T-cell (primary cell): ENCODE measurements at regions not wholly inside any gene's neighbourhood (a gene's known extent, or its start where the extent isn't known, plus 50 kb on each side); places are given as distances from the start of the nearest gene placed in this dataset.

Source experiments
- ATAC-seq, 4 experiments: fragments of 200-7000 bp in 3 of 4; fragments of 150-1000 bp in 1 of 4; cut with Tn5 transposase; replicated peaks in 1 of 4; 1 replicate in 3 of 4; 2 replicates in 1 of 4; pipeline ENCODE4 v1.10.0; 2021; ENCODE audit warnings: moderate library complexity in 3 of 4, mild to moderate bottlenecking in 2 of 4, moderate number of reproducible peaks in 1 of 4
- CTCF ChIA-PET, 2 donors: fragments of 300-600 bp; sonication (Branson Sonifier 250); formaldehyde crosslinking; loops; one replicate each; lab custom pipeline; 2022; ENCODE audit warnings: antibody characterized with exemption in 2 of 2; lab: Charles Lee
- POLR2A ChIA-PET, 2 donors: fragments of 300-600 bp; sonication (Branson Sonifier 250); formaldehyde crosslinking; loops; one replicate each; lab custom pipeline; 2022; ENCODE audit warnings: antibody characterized with exemption in 2 of 2; lab: Charles Lee
- DNase-seq, 35 experiments: peaks; one replicate each; pipeline versions ENCODE4 v3.0.0 to v3.0.0-alpha.2; 2013 to 2023
- H3K27ac ChIP-seq: one replicate; pipeline ENCODE4 v1.5.1; 2013; ENCODE audit warnings: low read length
- H3K27me3 ChIP-seq, 2 experiments: replicated peaks in 1 of 2; 1 replicate in 1 of 2; 2 replicates in 1 of 2; pipeline versions ENCODE4 v1.6.1 to v1.7.0; 2013; ENCODE audit warnings: low read length in 1 of 2, mixed read lengths in 1 of 2; ENCODE audit not compliant: control insufficient read depth in 2 of 2, insufficient read depth in 2 of 2; ENCODE audit errors: extremely low read depth in 1 of 2
- H3K36me3 ChIP-seq, 2 donors: 1 replicate in 1 of 2; 2 replicates in 1 of 2; pipeline versions ENCODE4 v1.6.1 to v1.7.0; 2013; ENCODE audit warnings: low read length in 1 of 2; ENCODE audit not compliant: control insufficient read depth in 2 of 2, insufficient read depth in 1 of 2; ENCODE audit errors: extremely low read depth in 1 of 2
- H3K4me1 ChIP-seq, 2 experiments: 1 replicate in 1 of 2; 2 replicates in 1 of 2; pipeline versions ENCODE4 v1.6.1 to v1.7.0; 2013; ENCODE audit warnings: low read length in 2 of 2, mixed read lengths in 1 of 2; ENCODE audit not compliant: insufficient read depth in 2 of 2, control insufficient read depth in 1 of 2; ENCODE audit errors: extremely low read depth in 1 of 2
- H3K4me3 ChIP-seq, 2 donors: 1 replicate in 1 of 2; 2 replicates in 1 of 2; pipeline versions ENCODE4 v1.5.1 to v1.7.0; 2013; ENCODE audit warnings: mild to moderate bottlenecking in 2 of 2, low read length in 1 of 2, moderate library complexity in 1 of 2; ENCODE audit not compliant: control insufficient read depth in 1 of 2; ENCODE audit errors: extremely low read depth in 1 of 2
- H3K9me3 ChIP-seq: 2 replicates; pipeline ENCODE4 v1.7.0; 2013
- H3K27ac Mint-ChIP-seq, 2 donors: one replicate each; pipeline ENCODE4 v1.8.0; 2020 to 2021; ENCODE audit warnings: mild to moderate bottlenecking in 2 of 2, mixed read lengths in 2 of 2
- H3K27me3 Mint-ChIP-seq, 2 donors: one replicate each; pipeline ENCODE4 v1.8.0; 2021 to 2022; ENCODE audit warnings: mixed read lengths in 2 of 2
- H3K36me3 Mint-ChIP-seq: one replicate; pipeline ENCODE4 v1.8.0; 2021; ENCODE audit warnings: mixed read lengths
- H3K4me1 Mint-ChIP-seq, 3 donors: one replicate each; pipeline ENCODE4 v1.8.0; 2020 to 2022; ENCODE audit warnings: mixed read lengths in 3 of 3, mild to moderate bottlenecking in 1 of 3
- H3K4me3 Mint-ChIP-seq, 3 donors: one replicate each; pipeline ENCODE4 v1.8.0; 2020 to 2022; ENCODE audit warnings: mild to moderate bottlenecking in 3 of 3, mixed read lengths in 3 of 3, moderate library complexity in 3 of 3
- H3K9me3 Mint-ChIP-seq, 3 donors: one replicate each; pipeline ENCODE4 v1.8.0; 2020 to 2022; ENCODE audit warnings: mixed read lengths in 3 of 3
- WGBS: methylation state at CpG from one replicate; pipeline ENCODE4 v1.1.5; 2013; ENCODE audit warnings: missing lambda C conversion rate; ENCODE audit not compliant: insufficient coverage; 5-methylcytosine and 5-hydroxymethylcytosine counted together

- no peak for ATAC-seq
- H3K36me3 Mint-ChIP-seq = no peaks in the 10 kb centered on the region
- Histone ChIP-seq H3K4me1 (no peaks in the 10 kb centered on the region), H3K27ac (no peak overlapping the region), H3K9me3 (no peaks in the 10 kb centered on the region), H3K27me3 (no peaks in the 10 kb centered on the region), H3K36me3 (no peaks in the 10 kb centered on the region), H3K4me3 (no peak overlapping the region)
- ChIA-PET POLR2A (no interaction called here), CTCF (no interaction called here)
- H3K27ac Mint-ChIP-seq = no peak overlapping the region
- H3K4me1 Mint-ChIP-seq = no peaks in the 10 kb centered on the region
- WGBS = no CpG with 5 or more reads among the region's 1 CpG
- peaks cover 14 to 24% (median 20%) of the 10 kb centered on the region in 3 donors for H3K9me3 Mint-ChIP-seq
- DNase-seq = no peak
- no peak overlapping the region for H3K4me3 Mint-ChIP-seq
- no peaks in the 10 kb centered on the region for H3K27me3 Mint-ChIP-seq
Observed at GRCh38 chr14:46496409-46496808, 155.2 kb downstream of the RPL10L start.

GRCh38 chr14:46490238-46490685 is 161.3 kb downstream of the RPL10L start:
- H3K27ac ChIP-seq = no peak overlapping the region
- no peak overlapping the region for H3K27ac Mint-ChIP-seq
- no peak overlapping the region for H3K4me3 ChIP-seq
- ATAC-seq (no peak), DNase-seq (no peak)
- no peaks in the 10 kb centered on the region for H3K4me1 ChIP-seq
- H3K9me3 ChIP-seq = no peaks in the 10 kb centered on the region
- H3K27me3 ChIP-seq = no peaks in the 10 kb centered on the region
- no CpG with 5 or more reads among the region's 1 CpG for WGBS
- H3K4me3 Mint-ChIP-seq = no peak overlapping the region
- ChIA-PET POLR2A (no interaction called here), CTCF (interaction anchor here in 1 of 2 donors (0.5 kb wide), 1 partner anchor 1134 kb away, joined by 3 read pairs; no protein-coding TSS in a partner anchor)
- peaks cover 12 to 28% (median 23%) of the 10 kb centered on the region in 3 donors for H3K9me3 Mint-ChIP-seq
- no peaks in the 10 kb centered on the region for H3K27me3 Mint-ChIP-seq
- no peaks in the 10 kb centered on the region for H3K36me3 ChIP-seq
- H3K4me1 Mint-ChIP-seq = no peaks in the 10 kb centered on the region
- H3K36me3 Mint-ChIP-seq = no peaks in the 10 kb centered on the region

DNA sequence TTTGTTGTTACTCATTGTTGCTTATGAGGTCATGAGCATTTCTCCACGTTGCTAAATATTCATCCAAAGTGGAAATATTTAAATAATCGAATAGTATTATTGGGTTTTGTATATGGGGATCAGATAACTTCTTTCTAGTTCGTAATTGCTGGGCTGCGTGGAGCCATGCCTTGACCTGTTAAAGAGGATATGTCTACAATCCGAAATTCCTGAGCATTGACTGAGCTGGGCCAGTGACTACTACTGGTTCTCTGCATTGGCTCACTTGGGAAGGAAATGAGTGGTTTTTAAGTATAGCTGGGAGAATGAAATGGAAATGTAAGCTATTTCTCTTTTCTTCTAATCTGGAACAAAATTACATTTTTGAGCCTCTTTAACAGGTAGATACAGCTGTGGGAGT is 163.2 kb downstream of the RPL10L start:
- H3K9me3 Mint-ChIP-seq = peaks cover 8 to 22% (median 17%) of the 10 kb centered on the region in 3 donors
- Histone ChIP-seq H3K9me3 (no peaks in the 10 kb centered on the region), H3K27me3 (no peaks in the 10 kb centered on the region), H3K27ac (no peak overlapping the region), H3K4me1 (no peaks in the 10 kb centered on the region), H3K36me3 (no peaks in the 10 kb centered on the region), H3K4me3 (no peak overlapping the region)
- no peaks in the 10 kb centered on the region for H3K27me3 Mint-ChIP-seq
- ATAC-seq (no peak), DNase-seq (no peak)
- POLR2A ChIA-PET = no interaction called here
- 67% methylated on average over 3 of the region's 5 CpGs for WGBS
- CTCF ChIA-PET = no interaction called here
- H3K4me1 Mint-ChIP-seq = no peaks in the 10 kb centered on the region
- no peak overlapping the region for H3K4me3 Mint-ChIP-seq
- no peak overlapping the region for H3K27ac Mint-ChIP-seq
- H3K36me3 Mint-ChIP-seq = no peaks in the 10 kb centered on the region

DNA sequence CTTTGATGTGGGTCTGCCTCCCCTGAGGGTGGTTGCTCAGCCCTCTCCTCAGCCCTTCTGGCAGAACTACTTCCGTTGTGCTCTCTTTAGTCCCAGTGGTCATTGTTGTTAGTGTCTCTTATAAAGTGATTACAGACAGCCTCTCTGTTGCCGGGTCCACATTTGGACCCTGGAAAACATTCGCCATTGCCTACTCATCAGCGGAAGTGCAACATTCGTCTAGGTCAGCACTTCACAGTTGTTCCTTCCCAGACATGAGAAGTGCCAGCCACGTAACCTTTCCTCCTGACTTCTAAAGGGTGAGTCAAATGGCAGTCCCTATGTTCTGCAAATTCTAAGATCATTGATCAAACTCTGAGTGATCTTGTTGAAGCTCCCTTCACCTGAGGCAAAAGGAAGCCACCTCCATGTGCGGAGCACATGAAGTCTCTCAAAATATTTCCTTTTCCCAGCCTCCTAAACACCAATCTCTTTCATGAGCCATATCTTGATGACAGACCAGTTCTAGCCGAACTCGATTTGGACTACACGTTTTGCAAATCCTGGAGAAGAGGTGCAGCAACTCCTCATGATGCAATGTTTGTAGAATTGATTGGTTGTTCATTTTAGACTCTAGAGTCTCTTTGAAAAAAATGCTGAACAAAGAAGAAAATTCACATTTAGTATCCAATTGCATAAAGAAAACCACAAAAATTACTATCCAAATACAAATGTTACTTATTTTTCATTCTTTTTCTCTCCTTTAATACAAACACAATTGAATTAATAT is 163.8 kb downstream of the RPL10L start:
- H3K27ac ChIP-seq = no peak overlapping the region
- no peak overlapping the region for H3K4me3 ChIP-seq
- Mint-ChIP-seq H3K27ac (no peak overlapping the region), H3K4me1 (no peaks in the 10 kb centered on the region), H3K4me3 (no peak overlapping the region), H3K27me3 (no peaks in the 10 kb centered on the region), H3K36me3 (no peaks in the 10 kb centered on the region), H3K9me3 (peaks cover 11 to 19% (median 15%) of the 10 kb centered on the region in 3 donors)
- ChIA-PET POLR2A (no interaction called here), CTCF (no interaction called here)
- ATAC-seq (no peak), DNase-seq (no peak)
- H3K4me1 ChIP-seq = no peaks in the 10 kb centered on the region
- whole genome bisulfite sequencing = 96% methylated on average over 4 of the region's 10 CpGs
- no peaks in the 10 kb centered on the region for H3K9me3 ChIP-seq
- H3K36me3 ChIP-seq = no peaks in the 10 kb centered on the region
- H3K27me3 ChIP-seq = no peaks in the 10 kb centered on the region

GRCh38 chr14:46482200-46482599 is 169.4 kb downstream of the RPL10L start:
- CTCF ChIA-PET = interaction anchor here in 1 of 2 donors (0.6 kb wide), 1 partner anchor 820 kb away, joined by 3 read pairs; no protein-coding TSS in a partner anchor
- H3K4me1 Mint-ChIP-seq = no peaks in the 10 kb centered on the region

DNA sequence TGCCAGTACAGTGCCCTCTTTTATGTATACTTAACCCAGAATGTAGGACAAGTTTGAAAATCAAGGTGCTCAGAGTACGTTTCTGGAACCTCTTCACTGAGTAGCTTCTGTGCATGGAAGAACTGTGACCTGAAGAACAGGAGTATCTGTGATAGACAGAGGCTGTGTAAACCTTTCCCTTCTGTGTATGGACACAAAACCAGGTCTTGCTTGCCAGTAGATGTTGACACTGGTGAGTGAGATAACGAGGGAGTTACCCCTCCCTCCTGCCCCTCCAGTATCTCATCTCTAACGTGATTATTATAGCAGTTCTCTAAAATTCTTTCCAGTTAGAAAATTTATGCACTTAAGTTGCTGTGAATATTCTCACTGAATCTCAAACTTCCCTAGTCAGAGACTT is 170.8 kb downstream of the RPL10L start:
- Histone ChIP-seq H3K27me3 (no peaks in the 10 kb centered on the region), H3K27ac (no peak overlapping the region), H3K4me3 (no peak overlapping the region), H3K9me3 (no peaks in the 10 kb centered on the region), H3K36me3 (no peaks in the 10 kb centered on the region), H3K4me1 (no peaks in the 10 kb centered on the region)
- no peaks in the 10 kb centered on the region for H3K4me1 Mint-ChIP-seq
- H3K36me3 Mint-ChIP-seq = no peaks in the 10 kb centered on the region
- POLR2A ChIA-PET = no interaction called here
- WGBS = 33% methylated on average over 1 of the region's 3 CpGs
- DNase-seq (no peak), ATAC-seq (no peak)
- H3K9me3 Mint-ChIP-seq = peaks cover 12 to 21% (median 19%) of the 10 kb centered on the region in 3 donors
- no peak overlapping the region for H3K4me3 Mint-ChIP-seq
- CTCF ChIA-PET = no interaction called here
- no peak overlapping the region for H3K27ac Mint-ChIP-seq
- H3K27me3 Mint-ChIP-seq = no peaks in the 10 kb centered on the region

More at GRCh38 chr14:46482200-46482599, 169.4 kb downstream of the RPL10L start:
- no peaks in the 10 kb centered on the region for H3K27me3 Mint-ChIP-seq
- H3K36me3 Mint-ChIP-seq = no peaks in the 10 kb centered on the region
- H3K36me3 ChIP-seq = no peaks in the 10 kb centered on the region
- no peaks in the 10 kb centered on the region for H3K4me1 ChIP-seq
- H3K4me3 ChIP-seq = no peak overlapping the region
- no peak overlapping the region for H3K27ac Mint-ChIP-seq
- POLR2A ChIA-PET = no interaction called here
- DNase-seq (no peak), ATAC-seq (no peak)
- no peaks in the 10 kb centered on the region for H3K27me3 ChIP-seq
- no peak overlapping the region for H3K4me3 Mint-ChIP-seq
- H3K27ac ChIP-seq = no peak overlapping the region
- H3K9me3 ChIP-seq = no peaks in the 10 kb centered on the region
- peaks cover 14 to 25% (median 18%) of the 10 kb centered on the region in 3 donors for H3K9me3 Mint-ChIP-seq
